Esophagus muscularis mucosa (tissue), 4 donors: ENCODE measurements at regions not wholly inside any gene's neighbourhood (a gene's known extent, or its start where the extent isn't known, plus 50 kb on each side); places are given as distances from the start of the nearest gene placed in this dataset.

Experiments
- DNase-seq: peaks from one replicate; pipeline ENCODE4 v3.0.0-alpha.2; 2017; ENCODE audit errors: extremely low spot score
- H3K27ac ChIP-seq, 4 donors: fragments of 200-600 bp; sonication (generic); replicated peaks in 1 of 4; 1 replicate in 3 of 4; 2 replicates in 1 of 4; pipeline ENCODE4 v1.5.1; 2016 to 2019; ENCODE audit warnings: mild to moderate bottlenecking in 1 of 4
- H3K27me3 ChIP-seq, 4 donors: fragments of 200-600 bp; sonication (generic); one replicate each; pipeline versions ENCODE4 v1.5.1 to v1.6.0; 2016 to 2019
- H3K36me3 ChIP-seq, 4 donors: fragments of 200-600 bp; sonication (generic); one replicate each; pipeline ENCODE4 v1.5.1; 2016 to 2019
- H3K4me1 ChIP-seq, 4 donors: fragments of 200-600 bp; sonication (generic); one replicate each; pipeline ENCODE4 v1.5.1; 2016 to 2019
- H3K4me3 ChIP-seq, 4 donors: fragments of 200-600 bp; sonication (generic); 1 replicate in 2 of 4; 2 replicates in 2 of 4; pipeline ENCODE4 v1.5.1; 2016 to 2019; ENCODE audit warnings: mild to moderate bottlenecking in 4 of 4, moderate library complexity in 1 of 4
- H3K9me3 ChIP-seq, 4 donors: fragments of 200-600 bp; sonication (generic); 1 replicate in 3 of 4; 2 replicates in 1 of 4; pipeline ENCODE4 v1.5.1; 2016 to 2019
- EP300 ChIP-seq: sonication (generic); formaldehyde crosslinking; IDR thresholded peaks from one replicate; pipeline ENCODE4 v1.6.1; 2017; ENCODE audit warnings: antibody characterized with exemption
- POLR2A ChIP-seq: fragments of 450-650 bp; IDR thresholded peaks from one replicate; pipeline ENCODE4 v1.6.1; 2017; ENCODE audit warnings: antibody characterized with exemption, moderate library complexity, mild to moderate bottlenecking, low read depth
- POLR2AphosphoS5 ChIP-seq, 2 donors: sonication (generic); formaldehyde crosslinking; IDR thresholded peaks; one replicate each; pipeline ENCODE4 v1.6.1; 2017; ENCODE audit warnings: antibody characterized with exemption in 2 of 2
- WGBS: methylation state at CpG from one replicate; pipeline ENCODE4 v1.1.5; 2018; 5-methylcytosine and 5-hydroxymethylcytosine counted together
- intact Hi-C: fragments of 100-400 bp; cut with DNase I; formaldehyde crosslinking; loops from one replicate; pipeline ENCODE4 v1.15.1; 2023
- TF ChIP-seq, protein P1 (sequence below), 3 experiments: fragments of 200-600 bp in 2 of 3; fragments of 450-650 bp in 1 of 3; sonication (generic) in 2 of 3; IDR thresholded peaks; one replicate each; pipeline ENCODE4 v1.5.1; 2017 to 2019; ENCODE audit warnings: antibody characterized with exemption in 3 of 3, mild to moderate bottlenecking in 2 of 3, moderate library complexity in 1 of 3

DNA sequence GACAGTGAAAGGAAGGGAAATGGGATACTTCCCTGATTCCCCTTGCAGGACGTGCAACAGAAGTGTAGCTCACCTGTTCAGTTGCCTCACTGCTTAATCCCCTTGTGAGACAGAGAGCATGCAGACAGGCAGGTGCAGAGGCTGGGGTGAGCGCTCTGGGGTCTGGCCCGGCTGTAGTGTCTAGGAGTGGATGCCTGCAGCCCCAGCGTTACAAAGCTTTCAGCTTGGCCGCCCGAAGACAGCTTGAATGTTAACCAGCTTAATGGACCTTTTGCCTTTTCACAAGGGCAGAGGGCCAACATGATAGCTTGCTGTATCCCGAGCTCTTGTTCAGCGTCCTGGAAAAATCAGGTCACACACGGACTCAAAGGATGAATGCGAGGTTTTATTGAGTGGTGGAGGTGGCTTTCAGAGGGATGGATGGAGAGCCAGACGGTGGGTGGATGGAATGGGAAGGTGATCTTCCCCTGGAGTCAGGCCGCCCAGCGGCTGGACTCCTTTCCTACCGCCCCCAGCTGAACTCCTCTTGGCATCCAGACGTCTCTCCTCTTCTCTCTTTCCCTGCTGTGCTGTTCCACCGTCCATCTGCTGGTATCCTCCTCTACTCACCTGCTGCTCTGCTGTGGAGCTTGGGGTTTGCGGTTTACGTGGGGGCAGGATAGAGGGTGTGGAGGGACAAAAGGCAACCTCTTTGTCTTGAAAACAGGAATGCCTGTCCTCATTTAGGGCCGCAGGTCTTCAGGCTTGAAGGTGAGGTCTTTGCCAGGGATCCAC is 86.2 kb upstream of the RESF1 start:
- no peak for DNase-seq
- Histone ChIP-seq H3K9me3 (no peaks in the 10 kb centered on the region), H3K27ac (no peak overlapping the region), H3K4me1 (peaks cover 0 to 18% (median 2%) of the 10 kb centered on the region in 4 donors), H3K27me3 (no peaks in the 10 kb centered on the region), H3K36me3 (no peaks in the 10 kb centered on the region), H3K4me3 (no peak overlapping the region)
- WGBS = 85% methylated on average over 19 of the region's 19 CpGs
- no peak for TF ChIP-seq EP300
- no peak for TF ChIP-seq POLR2A
- intact Hi-C loops = no loop called here

DNA sequence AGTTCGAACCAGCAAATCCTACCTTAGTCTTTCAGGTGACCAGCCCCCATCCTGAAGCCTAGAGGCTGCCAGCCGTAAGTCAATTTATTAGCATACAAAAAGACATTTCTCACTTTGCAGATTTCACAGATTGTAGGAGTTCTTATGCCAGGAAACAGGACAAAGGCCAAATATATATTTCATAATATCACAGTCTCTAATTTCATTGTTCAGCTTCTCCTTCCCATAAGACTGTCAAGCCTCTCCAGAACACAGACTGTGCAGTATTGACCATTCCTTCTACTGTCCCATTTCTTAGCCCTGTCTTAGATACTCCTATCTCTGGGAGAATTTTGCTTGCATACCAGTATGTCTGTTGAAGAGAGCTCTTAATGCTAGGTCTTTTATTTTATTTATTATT is 89.2 kb upstream of the RESF1 start:
- intact Hi-C loops = no loop called here
- 83% methylated on average over 2 of the region's 2 CpGs for WGBS

DNA sequence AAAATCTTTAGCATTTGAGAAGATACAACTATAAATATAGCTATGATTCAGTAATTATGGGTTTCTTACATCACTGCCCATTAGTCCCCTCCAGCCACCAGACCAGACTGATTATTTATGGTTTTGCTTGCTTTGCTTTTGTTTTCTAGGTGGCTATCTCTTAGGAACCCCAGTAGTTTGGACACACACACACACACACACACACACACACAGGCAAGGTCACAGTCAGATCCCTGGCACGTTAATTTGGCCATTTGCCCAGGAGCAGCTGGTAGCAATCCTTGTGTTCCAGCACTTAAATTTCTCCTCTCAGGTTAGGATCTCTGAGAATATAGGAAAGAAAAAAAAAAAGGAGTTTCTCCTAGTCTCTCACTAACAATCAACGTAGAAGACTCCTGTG is 90.2 kb upstream of the RESF1 start:
- intact Hi-C loops = no loop called here
- 22% methylated on average over 2 of the region's 2 CpGs for WGBS
- TF ChIP-seq POLR2A (no peak), POLR2AphosphoS5 (IDR thresholded peaks at IDR 0.05) (no peak), EP300 (no peak)
- TF ChIP-seq, protein P1, sequence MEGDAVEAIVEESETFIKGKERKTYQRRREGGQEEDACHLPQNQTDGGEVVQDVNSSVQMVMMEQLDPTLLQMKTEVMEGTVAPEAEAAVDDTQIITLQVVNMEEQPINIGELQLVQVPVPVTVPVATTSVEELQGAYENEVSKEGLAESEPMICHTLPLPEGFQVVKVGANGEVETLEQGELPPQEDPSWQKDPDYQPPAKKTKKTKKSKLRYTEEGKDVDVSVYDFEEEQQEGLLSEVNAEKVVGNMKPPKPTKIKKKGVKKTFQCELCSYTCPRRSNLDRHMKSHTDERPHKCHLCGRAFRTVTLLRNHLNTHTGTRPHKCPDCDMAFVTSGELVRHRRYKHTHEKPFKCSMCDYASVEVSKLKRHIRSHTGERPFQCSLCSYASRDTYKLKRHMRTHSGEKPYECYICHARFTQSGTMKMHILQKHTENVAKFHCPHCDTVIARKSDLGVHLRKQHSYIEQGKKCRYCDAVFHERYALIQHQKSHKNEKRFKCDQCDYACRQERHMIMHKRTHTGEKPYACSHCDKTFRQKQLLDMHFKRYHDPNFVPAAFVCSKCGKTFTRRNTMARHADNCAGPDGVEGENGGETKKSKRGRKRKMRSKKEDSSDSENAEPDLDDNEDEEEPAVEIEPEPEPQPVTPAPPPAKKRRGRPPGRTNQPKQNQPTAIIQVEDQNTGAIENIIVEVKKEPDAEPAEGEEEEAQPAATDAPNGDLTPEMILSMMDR (IDR thresholded peaks at IDR 0.05) = no peak

More for the DNA sequence above, 89.2 kb upstream of the RESF1 start:
- TF ChIP-seq, protein P1 (IDR thresholded peaks at IDR 0.05) = no peak
- TF ChIP-seq EP300 = no peak
- no peak for TF ChIP-seq POLR2A
- TF ChIP-seq POLR2AphosphoS5 (IDR thresholded peaks at IDR 0.05) = no peak
- H3K36me3 ChIP-seq = no peaks in the 10 kb centered on the region
- no peak overlapping the region for H3K4me3 ChIP-seq
- H3K27ac ChIP-seq = no peak overlapping the region
- no peak for DNase-seq
- no peaks in the 10 kb centered on the region for H3K27me3 ChIP-seq
- H3K4me1 ChIP-seq = peaks cover 0 to 11% (median 0%) of the 10 kb centered on the region in 4 donors
- H3K9me3 ChIP-seq = no peaks in the 10 kb centered on the region

DNA sequence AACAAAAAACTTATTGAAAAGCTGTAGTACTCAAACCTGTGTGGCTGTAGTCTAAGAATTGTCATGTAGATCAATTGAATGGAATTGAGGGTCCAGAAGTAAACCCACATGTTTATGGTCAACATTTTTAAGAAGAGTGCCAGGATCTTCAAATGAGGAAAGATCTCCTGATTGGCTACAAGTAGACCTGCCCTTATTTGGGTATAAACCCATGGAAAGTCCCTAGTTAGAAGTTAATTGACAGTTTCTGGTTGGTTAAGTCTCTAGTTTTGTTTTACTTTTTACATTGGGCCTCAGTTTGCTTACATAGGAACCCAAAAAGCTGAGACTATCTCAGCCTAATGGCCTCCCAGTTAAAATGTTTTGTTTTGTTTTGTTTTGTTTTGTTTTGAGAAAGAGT is 91.9 kb upstream of the RESF1 start:
- Histone ChIP-seq H3K27ac (no peak overlapping the region), H3K4me3 (no peak overlapping the region), H3K27me3 (no peaks in the 10 kb centered on the region), H3K4me1 (peaks cover 0 to 4% (median 0%) of the 10 kb centered on the region in 4 donors), H3K9me3 (no peaks in the 10 kb centered on the region), H3K36me3 (no peaks in the 10 kb centered on the region)
- intact Hi-C loops = no loop called here
- no peak for DNase-seq
- TF ChIP-seq EP300 = no peak
- TF ChIP-seq, protein P1 (IDR thresholded peaks at IDR 0.05) = no peak
- TF ChIP-seq POLR2AphosphoS5 (IDR thresholded peaks at IDR 0.05) = no peak
- TF ChIP-seq POLR2A = no peak

More for the DNA sequence above, 90.2 kb upstream of the RESF1 start:
- Histone ChIP-seq H3K9me3 (no peaks in the 10 kb centered on the region), H3K27me3 (no peaks in the 10 kb centered on the region), H3K36me3 (no peaks in the 10 kb centered on the region), H3K27ac (no peak overlapping the region), H3K4me1 (peaks cover 0 to 4% (median 0%) of the 10 kb centered on the region in 4 donors), H3K4me3 (no peak overlapping the region)
- DNase-seq = no peak

DNA sequence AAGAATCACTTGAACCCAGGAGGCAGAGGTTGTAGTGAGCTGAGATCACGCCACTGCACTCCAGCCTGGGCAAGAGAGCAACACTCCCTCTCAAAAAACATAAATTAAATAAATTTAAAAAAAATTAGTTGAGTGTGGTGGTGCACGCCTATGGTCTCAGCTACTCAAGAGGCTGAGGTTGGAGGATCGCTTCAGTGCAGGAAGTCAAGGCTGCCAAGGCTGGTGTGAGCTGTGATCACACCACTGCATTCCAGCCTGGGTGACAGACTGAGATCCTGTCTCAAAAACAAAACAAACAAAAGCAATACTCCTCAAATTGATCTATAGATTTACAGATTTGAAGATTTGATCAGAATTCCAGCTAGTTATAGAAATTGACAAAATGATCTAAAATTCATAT is 92.7 kb upstream of the RESF1 start:
- Histone ChIP-seq H3K4me3 (no peak overlapping the region), H3K27ac (no peak overlapping the region), H3K27me3 (no peaks in the 10 kb centered on the region), H3K9me3 (no peaks in the 10 kb centered on the region), H3K36me3 (no peaks in the 10 kb centered on the region), H3K4me1 (peaks cover 0 to 4% (median 0%) of the 10 kb centered on the region in 4 donors)
- TF ChIP-seq, protein P1 (IDR thresholded peaks at IDR 0.05) = no peak
- TF ChIP-seq POLR2A = no peak
- no peak for TF ChIP-seq EP300
- no peak for TF ChIP-seq POLR2AphosphoS5 (IDR thresholded peaks at IDR 0.05)
- DNase-seq = no peak
- 92% methylated on average over 3 of the region's 3 CpGs for WGBS
- intact Hi-C loops = no loop called here
